DOHH2 (cell line): ENCODE measurements at regions not wholly inside any gene's neighbourhood (a gene's known extent, or its start where the extent isn't known, plus 50 kb on each side); places are given as distances from the start of the nearest gene placed in this dataset.

ENCODE experiments used
- EZH2phosphoT487 ChIP-seq: fragments of 200-600 bp; sonication (generic); IDR thresholded peaks from 2 replicates; pipeline ENCODE4 v1.6.1; 2017; ENCODE audit warnings: borderline replicate concordance, mild to moderate bottlenecking, antibody characterized with exemption, low read length, moderate library complexity, mixed read lengths
- TF ChIP-seq, protein P1 (sequence below): fragments of 200-600 bp; sonication (generic); IDR thresholded peaks from one replicate; pipeline ENCODE4 v1.5.1; 2014; ENCODE audit warnings: antibody characterized with exemption, mild to moderate bottlenecking, low read depth, low read length; ENCODE audit not compliant: poor library complexity, severe bottlenecking

DNA sequence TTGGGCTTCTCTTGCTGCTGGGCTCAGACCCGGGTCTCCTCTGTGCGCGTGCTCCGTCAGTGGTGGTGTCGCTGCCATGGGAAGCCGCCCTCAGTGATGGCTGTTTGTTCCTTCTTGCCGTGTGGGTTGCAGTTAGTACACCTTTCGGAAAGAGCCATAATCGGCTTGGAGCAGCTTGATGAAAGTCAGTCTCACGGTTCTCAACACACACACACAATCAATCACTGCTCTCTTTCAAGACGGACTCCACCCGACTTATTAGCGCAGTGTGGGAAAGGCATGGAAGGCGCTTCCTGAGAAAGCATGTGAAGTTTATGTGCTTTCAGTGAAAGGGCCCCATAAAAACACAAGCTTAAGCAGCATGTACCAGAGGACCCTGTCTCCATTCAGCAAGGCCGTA lies 64.1 kb downstream of the SOX11 start:
- TF ChIP-seq, protein P1, sequence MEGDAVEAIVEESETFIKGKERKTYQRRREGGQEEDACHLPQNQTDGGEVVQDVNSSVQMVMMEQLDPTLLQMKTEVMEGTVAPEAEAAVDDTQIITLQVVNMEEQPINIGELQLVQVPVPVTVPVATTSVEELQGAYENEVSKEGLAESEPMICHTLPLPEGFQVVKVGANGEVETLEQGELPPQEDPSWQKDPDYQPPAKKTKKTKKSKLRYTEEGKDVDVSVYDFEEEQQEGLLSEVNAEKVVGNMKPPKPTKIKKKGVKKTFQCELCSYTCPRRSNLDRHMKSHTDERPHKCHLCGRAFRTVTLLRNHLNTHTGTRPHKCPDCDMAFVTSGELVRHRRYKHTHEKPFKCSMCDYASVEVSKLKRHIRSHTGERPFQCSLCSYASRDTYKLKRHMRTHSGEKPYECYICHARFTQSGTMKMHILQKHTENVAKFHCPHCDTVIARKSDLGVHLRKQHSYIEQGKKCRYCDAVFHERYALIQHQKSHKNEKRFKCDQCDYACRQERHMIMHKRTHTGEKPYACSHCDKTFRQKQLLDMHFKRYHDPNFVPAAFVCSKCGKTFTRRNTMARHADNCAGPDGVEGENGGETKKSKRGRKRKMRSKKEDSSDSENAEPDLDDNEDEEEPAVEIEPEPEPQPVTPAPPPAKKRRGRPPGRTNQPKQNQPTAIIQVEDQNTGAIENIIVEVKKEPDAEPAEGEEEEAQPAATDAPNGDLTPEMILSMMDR: no peak
- no peak for TF ChIP-seq EZH2phosphoT487
